ENCODE measurements at regions not wholly inside any gene's neighbourhood (a gene's known extent, or its start where the extent isn't known, plus 50 kb on each side); places are given as distances from the start of the nearest gene placed in this dataset.

GRCh38 chr12:67073336-67073735 is 195.8 kb upstream of the CAND1 start:
- peaks cover 46% of the 10 kb centered on the region for H3K27me3 ChIP-seq (ENCODE audit: low read depth)
- H3K9me3 ChIP-seq (replicated peaks), result no peaks in the 10 kb centered on the region
- H3K36me3 ChIP-seq, result no peaks in the 10 kb centered on the region
- DNase-seq, result no peak
- no peak overlapping the region for H3K27ac ChIP-seq (replicated peaks)
- peaks cover 10% of the 10 kb centered on the region for H3K4me1 ChIP-seq
- intact Hi-C loops (cut with micrococcal nuclease), result no loop called here
- no peak overlapping the region for H3K4me3 ChIP-seq
- no peak for TF ChIP-seq CTCF (IDR thresholded peaks at IDR 0.05; ENCODE audit: borderline replicate concordance)

- intact Hi-C loops (cut with micrococcal nuclease), result no loop called here
- no peaks in the 10 kb centered on the region for H3K9me3 ChIP-seq (replicated peaks)
- no peak for TF ChIP-seq CTCF (IDR thresholded peaks at IDR 0.05; ENCODE audit: borderline replicate concordance)
- H3K27me3 ChIP-seq (ENCODE audit: low read depth), result peaks cover 41% of the 10 kb centered on the region
- no peaks in the 10 kb centered on the region for H3K36me3 ChIP-seq
- DNase-seq, result no peak
- H3K4me1 ChIP-seq, result peaks cover 8% of the 10 kb centered on the region
- H3K27ac ChIP-seq (replicated peaks), result no peak overlapping the region
- no peak overlapping the region for H3K4me3 ChIP-seq
Measured at GRCh38 chr12:67074072-67074471, 195.1 kb upstream of the CAND1 start.

- Histone ChIP-seq H3K4me1 (no peaks in the 10 kb centered on the region), H3K36me3 (no peaks in the 10 kb centered on the region), H3K27me3 (ENCODE audit: low read depth) (peaks cover 27% of the 10 kb centered on the region), H3K4me3 (no peak overlapping the region), H3K9me3 (replicated peaks) (no peaks in the 10 kb centered on the region), H3K27ac (replicated peaks) (no peak overlapping the region)
- no peak for DNase-seq
- no peak for TF ChIP-seq CTCF (IDR thresholded peaks at IDR 0.05; ENCODE audit: borderline replicate concordance)
- intact Hi-C loops (cut with micrococcal nuclease), result no loop called here
Measured at GRCh38 chr12:67077617-67078016, 191.5 kb upstream of the CAND1 start.

GRCh38 chr12:67078957-67079356 is 190.2 kb upstream of the CAND1 start:
- no peak for TF ChIP-seq CTCF (IDR thresholded peaks at IDR 0.05; ENCODE audit: borderline replicate concordance)

GRCh38 chr12:67080637-67081036 is 188.5 kb upstream of the CAND1 start:
- Histone ChIP-seq H3K36me3 (no peaks in the 10 kb centered on the region), H3K4me1 (no peaks in the 10 kb centered on the region), H3K4me3 (no peak overlapping the region), H3K27me3 (ENCODE audit: low read depth) (peaks cover 55% of the 10 kb centered on the region), H3K27ac (replicated peaks) (no peak overlapping the region), H3K9me3 (replicated peaks) (no peaks in the 10 kb centered on the region)
- DNase-seq, result no peak
- intact Hi-C loops (cut with micrococcal nuclease), result no loop called here
- no peak for TF ChIP-seq CTCF (IDR thresholded peaks at IDR 0.05; ENCODE audit: borderline replicate concordance)

More at GRCh38 chr12:67078957-67079356, 190.2 kb upstream of the CAND1 start:
- Histone ChIP-seq H3K27ac (replicated peaks) (no peak overlapping the region), H3K36me3 (no peaks in the 10 kb centered on the region), H3K4me1 (no peaks in the 10 kb centered on the region), H3K9me3 (replicated peaks) (no peaks in the 10 kb centered on the region), H3K4me3 (no peak overlapping the region), H3K27me3 (ENCODE audit: low read depth) (peaks cover 40% of the 10 kb centered on the region)
- no peak for DNase-seq
- intact Hi-C loops (cut with micrococcal nuclease), result no loop called here

- Histone ChIP-seq H3K4me3 (no peak overlapping the region), H3K27ac (replicated peaks) (no peak overlapping the region), H3K4me1 (no peaks in the 10 kb centered on the region), H3K36me3 (no peaks in the 10 kb centered on the region), H3K27me3 (ENCODE audit: low read depth) (peaks cover 47% of the 10 kb centered on the region), H3K9me3 (replicated peaks) (no peaks in the 10 kb centered on the region)
- intact Hi-C loops (cut with micrococcal nuclease), result no loop called here
- TF ChIP-seq CTCF (IDR thresholded peaks at IDR 0.05; ENCODE audit: borderline replicate concordance), result no peak
- no peak for DNase-seq
Measured at GRCh38 chr12:67082221-67082620, 186.9 kb upstream of the CAND1 start.

All from left ventricle myocardium inferior (tissue), 1 donor.